K562 (cell line): ENCODE measurements at regions not wholly inside any gene's neighbourhood (a gene's known extent, or its start where the extent isn't known, plus 50 kb on each side); places are given as distances from the start of the nearest gene placed in this dataset.

ENCODE experiments used
- ARNT ChIP-seq, 2 experiments: fragments of 450-650 bp; IDR thresholded peaks; 2 replicates each; pipeline ENCODE4 v1.6.1; 2016; ENCODE audit warnings: mild to moderate bottlenecking in 1 of 2
- EZH2 ChIP-seq: IDR thresholded peaks from 2 replicates; pipeline ENCODE4 v1.6.1; 2012; ENCODE audit warnings: low read depth, mild to moderate bottlenecking, inconsistent platforms, low read length, borderline replicate concordance
- L3MBTL2 ChIP-seq: fragments of 450-650 bp; IDR thresholded peaks from 2 replicates; pipeline ENCODE4 v1.6.1; 2016; ENCODE audit warnings: mild to moderate bottlenecking, moderate library complexity
- MAFK ChIP-seq: IDR thresholded peaks from 2 replicates; pipeline ENCODE4 v1.6.1; 2011; ENCODE audit warnings: low read length, improper control_type of control experiment
- MEF2A ChIP-seq: IDR thresholded peaks from 2 replicates; pipeline ENCODE4 v1.6.1; 2011; ENCODE audit warnings: low read depth, mild to moderate bottlenecking, low read length, moderate library complexity; ENCODE audit not compliant: control insufficient read depth
- NR1H2 ChIP-seq: sonication (generic); formaldehyde crosslinking; IDR thresholded peaks from 2 replicates; pipeline ENCODE4 v1.4.0; 2020; ENCODE audit warnings: mild to moderate bottlenecking, missing genetic modification reagents
- POLR2A ChIP-seq: fragments of 450-650 bp; conservative IDR thresholded peaks from 2 replicates; pipeline ENCODE4 v1.6.1; 2016
- TOE1 ChIP-seq, 2 experiments: fragments of 450-650 bp in 1 of 2; sonication (generic) in 1 of 2; formaldehyde crosslinking in 1 of 2; IDR thresholded peaks; 2 replicates each; pipeline versions ENCODE4 v1.7.1 to v1.8.0; 2016 to 2022; ENCODE audit warnings: borderline replicate concordance in 2 of 2, mild to moderate bottlenecking in 2 of 2, antibody characterized with exemption in 1 of 2, inconsistent platforms in 1 of 2, low read depth in 1 of 2, missing genetic modification reagents in 1 of 2, moderate library complexity in 1 of 2
- ZNF24 ChIP-seq: fragments of 450-650 bp; IDR thresholded peaks from 2 replicates; pipeline ENCODE4 v1.6.1; 2016
- TF ChIP-seq, protein P1 (sequence below), 3 experiments: IDR thresholded peaks in 2 of 3; conservative IDR thresholded peaks in 1 of 3; 2 replicates each; pipeline ENCODE4 v1.5.1; 2011 to 2012; ENCODE audit warnings: low read length in 3 of 3, mild to moderate bottlenecking in 3 of 3, control low read depth in 2 of 3, improper control_type of control experiment in 1 of 3, inconsistent platforms in 1 of 3, low read depth in 1 of 3, mixed read lengths in 1 of 3, moderate library complexity in 1 of 3; ENCODE audit not compliant: insufficient read depth in 2 of 3
- TF ChIP-seq, protein P2 (sequence below), 2 experiments: fragments of 450-650 bp in 1 of 2; sonication (generic) in 1 of 2; formaldehyde crosslinking; conservative IDR thresholded peaks; 2 replicates each; pipeline versions ENCODE4 v1.4.0 to v1.8.1; 2020 to 2022; ENCODE audit warnings: mild to moderate bottlenecking in 1 of 2, missing genetic modification reagents in 1 of 2
- TF ChIP-seq, protein P3 (sequence below), 2 experiments: fragments of 450-650 bp; conservative IDR thresholded peaks; 2 replicates each; pipeline ENCODE4 v1.6.1; 2017; ENCODE audit warnings: mild to moderate bottlenecking in 2 of 2, moderate library complexity in 2 of 2

DNA sequence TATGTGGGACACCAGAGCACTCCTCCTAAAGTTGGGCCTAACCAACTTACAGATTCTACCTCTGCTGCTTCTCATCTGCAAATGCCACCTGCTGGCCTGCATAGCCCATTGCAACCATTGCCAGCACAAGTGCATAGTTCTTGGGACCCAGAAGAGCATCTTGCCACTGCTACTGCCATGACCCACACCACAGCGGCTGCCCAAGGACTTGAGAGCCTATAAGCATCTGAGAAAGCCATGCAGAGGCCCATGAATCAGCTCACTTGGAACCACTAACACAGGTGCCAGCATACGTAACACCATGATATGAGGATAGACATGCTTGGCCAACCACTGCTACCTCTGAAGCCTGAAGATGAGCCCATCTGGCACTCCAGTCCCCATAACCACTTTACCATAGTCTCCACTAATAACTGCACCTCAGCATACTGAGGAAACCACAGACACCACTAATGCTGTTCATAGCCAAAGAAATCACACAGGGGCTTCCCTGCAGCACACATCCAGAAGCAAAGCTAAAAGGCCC is 258.1 kb upstream of the AGTR2 start:
- TF ChIP-seq MEF2A (no peak), L3MBTL2 (no peak), TOE1 (IDR thresholded peaks at IDR 0.05; ENCODE audit: borderline replicate concordance) (no peak), TOE1 (CRISPR knock-in tag; IDR thresholded peaks at IDR 0.05; ENCODE audit: borderline replicate concordance, low read depth) (no peak), POLR2A (no peak), MAFK (no peak), ZNF24 (no peak), NR1H2 (CRISPR knock-in tag) (no peak), EZH2 (no peak), ARNT (IDR thresholded peaks at IDR 0.05) (no peak)
- TF ChIP-seq, protein P1, sequence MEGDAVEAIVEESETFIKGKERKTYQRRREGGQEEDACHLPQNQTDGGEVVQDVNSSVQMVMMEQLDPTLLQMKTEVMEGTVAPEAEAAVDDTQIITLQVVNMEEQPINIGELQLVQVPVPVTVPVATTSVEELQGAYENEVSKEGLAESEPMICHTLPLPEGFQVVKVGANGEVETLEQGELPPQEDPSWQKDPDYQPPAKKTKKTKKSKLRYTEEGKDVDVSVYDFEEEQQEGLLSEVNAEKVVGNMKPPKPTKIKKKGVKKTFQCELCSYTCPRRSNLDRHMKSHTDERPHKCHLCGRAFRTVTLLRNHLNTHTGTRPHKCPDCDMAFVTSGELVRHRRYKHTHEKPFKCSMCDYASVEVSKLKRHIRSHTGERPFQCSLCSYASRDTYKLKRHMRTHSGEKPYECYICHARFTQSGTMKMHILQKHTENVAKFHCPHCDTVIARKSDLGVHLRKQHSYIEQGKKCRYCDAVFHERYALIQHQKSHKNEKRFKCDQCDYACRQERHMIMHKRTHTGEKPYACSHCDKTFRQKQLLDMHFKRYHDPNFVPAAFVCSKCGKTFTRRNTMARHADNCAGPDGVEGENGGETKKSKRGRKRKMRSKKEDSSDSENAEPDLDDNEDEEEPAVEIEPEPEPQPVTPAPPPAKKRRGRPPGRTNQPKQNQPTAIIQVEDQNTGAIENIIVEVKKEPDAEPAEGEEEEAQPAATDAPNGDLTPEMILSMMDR (IDR thresholded peaks at IDR 0.05 in 2 of 3, conservative IDR thresholded peaks at IDR 0.05 in 1 of 3; ENCODE audit: insufficient read depth in 2 of 3, low read depth in 1 of 3, low read length in 3 of 3), result peak; percentile 11 to 30 (median 28); a peak in 3 of 6 replicates
- TF ChIP-seq, protein P2, sequence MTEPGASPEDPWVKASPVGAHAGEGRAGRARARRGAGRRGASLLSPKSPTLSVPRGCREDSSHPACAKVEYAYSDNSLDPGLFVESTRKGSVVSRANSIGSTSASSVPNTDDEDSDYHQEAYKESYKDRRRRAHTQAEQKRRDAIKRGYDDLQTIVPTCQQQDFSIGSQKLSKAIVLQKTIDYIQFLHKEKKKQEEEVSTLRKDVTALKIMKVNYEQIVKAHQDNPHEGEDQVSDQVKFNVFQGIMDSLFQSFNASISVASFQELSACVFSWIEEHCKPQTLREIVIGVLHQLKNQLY (CRISPR knock-in tag; conservative IDR thresholded peaks at IDR 0.05), result no peak
- TF ChIP-seq, protein P3, sequence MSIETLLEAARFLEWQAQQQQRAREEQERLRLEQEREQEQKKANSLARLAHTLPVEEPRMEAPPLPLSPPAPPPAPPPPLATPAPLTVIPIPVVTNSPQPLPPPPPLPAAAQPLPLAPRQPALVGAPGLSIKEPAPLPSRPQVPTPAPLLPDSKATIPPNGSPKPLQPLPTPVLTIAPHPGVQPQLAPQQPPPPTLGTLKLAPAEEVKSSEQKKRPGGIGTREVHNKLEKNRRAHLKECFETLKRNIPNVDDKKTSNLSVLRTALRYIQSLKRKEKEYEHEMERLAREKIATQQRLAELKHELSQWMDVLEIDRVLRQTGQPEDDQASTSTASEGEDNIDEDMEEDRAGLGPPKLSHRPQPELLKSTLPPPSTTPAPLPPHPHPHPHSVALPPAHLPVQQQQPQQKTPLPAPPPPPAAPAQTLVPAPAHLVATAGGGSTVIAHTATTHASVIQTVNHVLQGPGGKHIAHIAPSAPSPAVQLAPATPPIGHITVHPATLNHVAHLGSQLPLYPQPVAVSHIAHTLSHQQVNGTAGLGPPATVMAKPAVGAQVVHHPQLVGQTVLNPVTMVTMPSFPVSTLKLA (conservative IDR thresholded peaks at IDR 0.05), result no peak
